ENCODE measurements at regions not wholly inside any gene's neighbourhood (a gene's known extent, or its start where the extent isn't known, plus 50 kb on each side); places are given as distances from the start of the nearest gene placed in this dataset.

DNA sequence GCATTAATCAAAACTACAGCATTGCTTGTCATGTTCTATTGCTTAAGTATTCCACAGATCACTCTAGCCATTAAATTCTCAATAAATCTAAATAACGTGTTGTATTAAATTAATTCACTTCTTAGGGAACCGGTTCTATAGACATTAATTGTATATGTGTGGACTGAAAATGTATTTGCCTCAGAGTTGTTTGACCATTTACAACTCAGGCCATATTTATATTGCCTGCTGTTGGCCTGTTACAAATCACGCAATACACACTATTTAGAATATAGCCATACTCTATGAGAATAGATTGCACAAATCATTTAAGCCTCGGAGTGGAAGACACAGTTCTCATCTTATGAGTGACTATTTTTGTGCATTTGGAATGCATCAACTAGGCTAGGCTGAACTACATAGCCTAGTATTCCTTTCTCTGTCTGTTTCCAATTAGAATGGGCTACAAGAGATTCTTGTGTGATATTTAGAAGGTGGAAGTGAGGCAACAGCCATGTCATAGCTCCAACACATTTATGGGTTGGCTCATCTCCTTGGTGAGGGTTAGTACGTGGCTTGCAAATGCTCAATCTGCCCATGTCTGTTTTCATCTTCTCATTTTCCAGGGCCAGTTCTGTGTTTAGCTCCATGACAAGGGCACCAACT lies 1116.1 kb downstream of the PCDH9 start:
- Histone ChIP-seq H2AK9ac (replicated peaks; ENCODE audit: low read depth, low read length, poor library complexity) (no peak overlapping the region), H3K4me3 (ENCODE audit: insufficient read depth, low read depth, low read length) (no peak overlapping the region), H3K4me1 (ENCODE audit: control insufficient read depth, insufficient read depth, low read length) (no peaks in the 10 kb centered on the region), H3K18ac (ENCODE audit: low read depth, low read length) (no peak overlapping the region), H3K23ac (ENCODE audit: low read depth, low read length) (no peak overlapping the region), H2BK15ac (ENCODE audit: low read depth, low read length) (no peak overlapping the region), H3K9me1 (ENCODE audit: insufficient read depth, low read length) (no peaks in the 10 kb centered on the region), H3K27ac (ENCODE audit: insufficient read depth, low read length) (no peak overlapping the region), H3K56ac (ENCODE audit: extremely low read depth, insufficient read depth, low read length) (no peak overlapping the region), H3K9ac (ENCODE audit: low read depth, low read length) (no peak overlapping the region), H3K79me1 (ENCODE audit: low read depth in 1 of 2, low read length in 2 of 2) (no peaks in the 10 kb centered on the region), H2BK120ac (ENCODE audit: low read depth, low read length) (no peak overlapping the region), H3K36me3 (ENCODE audit: control insufficient read depth, insufficient read depth, low read length) (no peaks in the 10 kb centered on the region), H3K27me3 (ENCODE audit: control insufficient read depth, insufficient read depth, low read length) (no peaks in the 10 kb centered on the region), H2AK5ac (ENCODE audit: low read depth, low read length) (no peak overlapping the region), H3K9me3 (ENCODE audit: control insufficient read depth, insufficient read depth, low read length) (no peaks in the 10 kb centered on the region), H4K5ac (ENCODE audit: low read depth, low read length) (no peak overlapping the region), H3K4me2 (ENCODE audit: low read depth, low read length) (no peak overlapping the region), H4K20me1 (ENCODE audit: insufficient read depth, low read length) (no peaks in the 10 kb centered on the region), H2BK5ac (ENCODE audit: low read depth, low read length, poor library complexity, severe bottlenecking) (no peak overlapping the region), H2BK20ac (ENCODE audit: low read depth, low read length) (no peak overlapping the region), H4K91ac (ENCODE audit: insufficient read depth, low read depth, low read length) (no peak overlapping the region), H4K8ac (ENCODE audit: low read depth in 2 of 2, low read length in 2 of 2) (no peak overlapping the region), H3K14ac (replicated peaks; ENCODE audit: low read depth, low read length) (no peak overlapping the region), H2AFZ (replicated peaks; ENCODE audit: low read length, poor library complexity) (peak overlapping the region; percentile 49), H3K4ac (ENCODE audit: low read depth, low read length) (no peak overlapping the region)
- intact Hi-C loops (cut with micrococcal nuclease) = no loop called here
- dilution Hi-C loops (cut with HindIII; ENCODE audit: low sequenced_read_pairs, unreplicated experiment) = no loop called here
- POLR2A ChIA-PET (ENCODE audit: unreplicated experiment) = no interaction called here
- no TSS peak for BruUV-seq (replicated peaks)
- no CpG with 5 or more reads among the region's 5 CpGs for WGBS, 2 experiments (ENCODE audit: extremely low coverage in 2 of 2, insufficient read length in 1 of 2)
- TF ChIP-seq MAZ (IDR thresholded peaks at IDR 0.05; ENCODE audit: borderline replicate concordance, low read depth, low read length) (no peak), MAFK (IDR thresholded peaks at IDR 0.05; ENCODE audit: low read depth, low read length) (no peak), FOS (IDR thresholded peaks at IDR 0.05; ENCODE audit: low read depth, low read length) (no peak), CEBPB (IDR thresholded peaks at IDR 0.05; ENCODE audit: low read depth, low read length) (no peak), USF2 (IDR thresholded peaks at IDR 0.05; ENCODE audit: low read depth, low read length) (no peak), SMC3 (IDR thresholded peaks at IDR 0.05; ENCODE audit: low read depth, low read length) (no peak), MXI1 (IDR thresholded peaks at IDR 0.05; ENCODE audit: borderline replicate concordance, low read depth, low read length) (no peak)
- TF ChIP-seq, protein P1, sequence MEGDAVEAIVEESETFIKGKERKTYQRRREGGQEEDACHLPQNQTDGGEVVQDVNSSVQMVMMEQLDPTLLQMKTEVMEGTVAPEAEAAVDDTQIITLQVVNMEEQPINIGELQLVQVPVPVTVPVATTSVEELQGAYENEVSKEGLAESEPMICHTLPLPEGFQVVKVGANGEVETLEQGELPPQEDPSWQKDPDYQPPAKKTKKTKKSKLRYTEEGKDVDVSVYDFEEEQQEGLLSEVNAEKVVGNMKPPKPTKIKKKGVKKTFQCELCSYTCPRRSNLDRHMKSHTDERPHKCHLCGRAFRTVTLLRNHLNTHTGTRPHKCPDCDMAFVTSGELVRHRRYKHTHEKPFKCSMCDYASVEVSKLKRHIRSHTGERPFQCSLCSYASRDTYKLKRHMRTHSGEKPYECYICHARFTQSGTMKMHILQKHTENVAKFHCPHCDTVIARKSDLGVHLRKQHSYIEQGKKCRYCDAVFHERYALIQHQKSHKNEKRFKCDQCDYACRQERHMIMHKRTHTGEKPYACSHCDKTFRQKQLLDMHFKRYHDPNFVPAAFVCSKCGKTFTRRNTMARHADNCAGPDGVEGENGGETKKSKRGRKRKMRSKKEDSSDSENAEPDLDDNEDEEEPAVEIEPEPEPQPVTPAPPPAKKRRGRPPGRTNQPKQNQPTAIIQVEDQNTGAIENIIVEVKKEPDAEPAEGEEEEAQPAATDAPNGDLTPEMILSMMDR (conservative IDR thresholded peaks at IDR 0.05; ENCODE audit: low read depth, low read length) = no peak
- in situ Hi-C loops (cut with MboI; ENCODE audit: low sequenced_read_pairs) = no loop called here
- CTCF ChIA-PET = interaction anchor here (1.4 kb wide), 1 partner anchor 11 kb away, joined by 3 read pairs; no protein-coding TSS in a partner anchor
- peak; percentile 0 for DNase-seq
- no peak for ATAC-seq (ENCODE audit: low read depth)
